GM23338 (cell line): ENCODE measurements at regions not wholly inside any gene's neighbourhood (a gene's known extent, or its start where the extent isn't known, plus 50 kb on each side); places are given as distances from the start of the nearest gene placed in this dataset.

ENCODE experiments used
- CREB1 ChIP-seq: fragments of 250-450 bp; sonication (Bioruptor Pico); IDR thresholded peaks from 2 replicates; pipeline ENCODE4 v1.5.0; 2020; ENCODE audit warnings: low read depth, mild to moderate bottlenecking, moderate library complexity
- CTCF ChIP-seq, 2 experiments: fragments of 200-600 bp in 1 of 2; sonication (generic) in 1 of 2; conservative IDR thresholded peaks; 2 replicates each; pipeline versions ENCODE4 v1.5.1 to v1.6.1; 2016 to 2017; ENCODE audit warnings: antibody characterized with exemption in 2 of 2, low read depth in 2 of 2, mild to moderate bottlenecking in 2 of 2, moderate library complexity in 1 of 2
- JUNB ChIP-seq: IDR thresholded peaks from one replicate; pipeline ENCODE4 v1.6.1; 2016; ENCODE audit warnings: antibody characterized with exemption; ENCODE audit not compliant: unreplicated experiment
- POLR2AphosphoS5 ChIP-seq: IDR thresholded peaks from 2 replicates; pipeline ENCODE4 v1.6.1; 2016; ENCODE audit warnings: antibody characterized with exemption, low read depth

- TF ChIP-seq CTCF (conservative IDR thresholded peaks at IDR 0.05; ENCODE audit: low read depth in 2 of 2) (no peak), JUNB (no peak), POLR2AphosphoS5 (no peak), CREB1 (CRISPR knock-in tag) (no peak)
These were observed 89.6 kb downstream of the CHST2 start for GRCh38 chr3:143208976-143209714.
